ENCODE measurements at regions not wholly inside any gene's neighbourhood (a gene's known extent, or its start where the extent isn't known, plus 50 kb on each side); places are given as distances from the start of the nearest gene placed in this dataset.
A peak's percentile ranks its signal among the peaks of the same experiment; 100 is the strongest.

- Mint-ChIP-seq H3K9me3 (ENCODE audit: low read depth) (peaks cover 4% of the 10 kb centered on the region), H3K27ac (no peak overlapping the region), H3K36me3 (ENCODE audit: low read depth) (no peaks in the 10 kb centered on the region), H3K27me3 (peaks cover 2% of the 10 kb centered on the region), H3K4me1 (no peaks in the 10 kb centered on the region), H3K4me3 (no peak overlapping the region)
- ChIA-PET CTCF (interaction anchor here (0.6 to 0.8 kb wide), 2 partner anchors 18 to 276 kb away, joined by 3 read pairs; no protein-coding TSS in a partner anchor), POLR2A (no interaction called here)
- intact Hi-C loops (cut with DNase I, micrococcal nuclease): no loop called here
- no peak for DNase-seq
- no peak for ATAC-seq
Measured at GRCh38 chr2:215671244-215671643, 235.4 kb upstream of the FN1 start.

- no peak overlapping the region for H3K27ac Mint-ChIP-seq
- no peaks in the 10 kb centered on the region for H3K36me3 Mint-ChIP-seq (ENCODE audit: low read depth)
- no peak overlapping the region for H3K4me3 Mint-ChIP-seq
- intact Hi-C loops (cut with DNase I, micrococcal nuclease): no loop called here
- no peak for DNase-seq
- peaks cover 4% of the 10 kb centered on the region for H3K9me3 Mint-ChIP-seq (ENCODE audit: low read depth)
- CTCF ChIA-PET: interaction anchor here (0.7 kb wide), 1 partner anchor 258 kb away, joined by 3 read pairs; no protein-coding TSS in a partner anchor
- POLR2A ChIA-PET: no interaction called here
- peaks cover 2% of the 10 kb centered on the region for H3K27me3 Mint-ChIP-seq
- no peak for ATAC-seq
- H3K4me1 Mint-ChIP-seq: no peaks in the 10 kb centered on the region
Measured at GRCh38 chr2:215670396-215670795, 234.5 kb upstream of the FN1 start.

- intact Hi-C loops (cut with DNase I, micrococcal nuclease): no loop called here
- Mint-ChIP-seq H3K9me3 (ENCODE audit: low read depth) (peaks cover 4% of the 10 kb centered on the region), H3K4me3 (no peak overlapping the region), H3K27me3 (peaks cover 2% of the 10 kb centered on the region), H3K36me3 (ENCODE audit: low read depth) (no peaks in the 10 kb centered on the region), H3K4me1 (peaks cover 12% of the 10 kb centered on the region), H3K27ac (no peak overlapping the region)
- ChIA-PET CTCF (no interaction called here), POLR2A (no interaction called here)
- no peak for ATAC-seq
- DNase-seq: no peak
Measured at GRCh38 chr2:215668378-215668775, 232.5 kb upstream of the FN1 start.

- Mint-ChIP-seq H3K4me3 (no peak overlapping the region), H3K4me1 (peaks cover 12% of the 10 kb centered on the region), H3K27ac (no peak overlapping the region), H3K27me3 (peaks cover 2% of the 10 kb centered on the region), H3K9me3 (ENCODE audit: low read depth) (peaks cover 2% of the 10 kb centered on the region), H3K36me3 (ENCODE audit: low read depth) (no peaks in the 10 kb centered on the region)
- ATAC-seq (no peak), DNase-seq (no peak)
- ChIA-PET CTCF (no interaction called here), POLR2A (no interaction called here)
- intact Hi-C loops (cut with DNase I, micrococcal nuclease): no loop called here
Measured at GRCh38 chr2:215667585-215668377, 231.9 kb upstream of the FN1 start.

- H3K27ac Mint-ChIP-seq: no peak overlapping the region
- DNase-seq (peak; percentile 8), ATAC-seq (peak; percentile 84)
- intact Hi-C loops (cut with DNase I, micrococcal nuclease): no loop called here
- H3K4me3 Mint-ChIP-seq: no peak overlapping the region
- ChIA-PET POLR2A (no interaction called here), CTCF (interaction anchor here (0.7 to 1.2 kb wide), 3 partner anchors 11 to 250 kb away, joined by 3 to 4 read pairs (median 4); no protein-coding TSS in a partner anchor)
- no peaks in the 10 kb centered on the region for H3K9me3 Mint-ChIP-seq (ENCODE audit: low read depth)
- peaks cover 12% of the 10 kb centered on the region for H3K4me1 Mint-ChIP-seq
- no peaks in the 10 kb centered on the region for H3K36me3 Mint-ChIP-seq (ENCODE audit: low read depth)
- H3K27me3 Mint-ChIP-seq: peaks cover 2% of the 10 kb centered on the region
Measured at GRCh38 chr2:215664847-215665525, 229.1 kb upstream of the FN1 start.

- Mint-ChIP-seq H3K27ac (no peak overlapping the region), H3K4me3 (no peak overlapping the region), H3K4me1 (peaks cover 12% of the 10 kb centered on the region), H3K27me3 (peaks cover 2% of the 10 kb centered on the region), H3K36me3 (ENCODE audit: low read depth) (no peaks in the 10 kb centered on the region), H3K9me3 (ENCODE audit: low read depth) (no peaks in the 10 kb centered on the region)
- DNase-seq (no peak), ATAC-seq (no peak)
- CTCF ChIA-PET: no interaction called here
- POLR2A ChIA-PET: no interaction called here
- intact Hi-C loops (cut with DNase I, micrococcal nuclease): no loop called here
Measured at GRCh38 chr2:215662715-215663114, 226.8 kb upstream of the FN1 start.

- H3K9me3 Mint-ChIP-seq (ENCODE audit: low read depth): no peaks in the 10 kb centered on the region
- no peaks in the 10 kb centered on the region for H3K27me3 Mint-ChIP-seq
- DNase-seq (no peak), ATAC-seq (no peak)
- intact Hi-C loops (cut with DNase I, micrococcal nuclease): no loop called here
- no peaks in the 10 kb centered on the region for H3K36me3 Mint-ChIP-seq (ENCODE audit: low read depth)
- peaks cover 12% of the 10 kb centered on the region for H3K4me1 Mint-ChIP-seq
- no peak overlapping the region for H3K4me3 Mint-ChIP-seq
- CTCF ChIA-PET: no interaction called here
- POLR2A ChIA-PET: no interaction called here
- no peak overlapping the region for H3K27ac Mint-ChIP-seq
Measured at GRCh38 chr2:215660687-215661086, 224.8 kb upstream of the FN1 start.

- H3K27me3 Mint-ChIP-seq: no peaks in the 10 kb centered on the region
- H3K9me3 Mint-ChIP-seq (ENCODE audit: low read depth): no peaks in the 10 kb centered on the region
- intact Hi-C loops (cut with DNase I, micrococcal nuclease): no loop called here
- ATAC-seq (no peak), DNase-seq (no peak)
- ChIA-PET POLR2A (no interaction called here), CTCF (interaction anchor here (0.6 kb wide), 1 partner anchor 15 kb away, joined by 3 read pairs; no protein-coding TSS in a partner anchor)
- no peaks in the 10 kb centered on the region for H3K36me3 Mint-ChIP-seq (ENCODE audit: low read depth)
- H3K4me1 Mint-ChIP-seq: peaks cover 6% of the 10 kb centered on the region
- no peak overlapping the region for H3K4me3 Mint-ChIP-seq
- no peak overlapping the region for H3K27ac Mint-ChIP-seq
Measured at GRCh38 chr2:215659650-215660049, 223.8 kb upstream of the FN1 start.

- H3K9me3 Mint-ChIP-seq (ENCODE audit: low read depth): no peaks in the 10 kb centered on the region
- POLR2A ChIA-PET: no interaction called here
- H3K4me3 Mint-ChIP-seq: no peak overlapping the region
- H3K27me3 Mint-ChIP-seq: no peaks in the 10 kb centered on the region
- H3K4me1 Mint-ChIP-seq: no peaks in the 10 kb centered on the region
- H3K36me3 Mint-ChIP-seq (ENCODE audit: low read depth): no peaks in the 10 kb centered on the region
- DNase-seq (no peak), ATAC-seq (no peak)
- CTCF ChIA-PET: interaction anchor here (0.6 kb wide), 1 partner anchor 89 kb away, joined by 4 read pairs; no protein-coding TSS in a partner anchor
- no peak overlapping the region for H3K27ac Mint-ChIP-seq
- intact Hi-C loops (cut with DNase I, micrococcal nuclease): no loop called here
Measured at GRCh38 chr2:215658635-215659305, 222.9 kb upstream of the FN1 start.

- ChIA-PET POLR2A (no interaction called here), CTCF (interaction anchor here (0.6 kb wide), 1 partner anchor 90 kb away, joined by 4 read pairs; no protein-coding TSS in a partner anchor)
- H3K36me3 Mint-ChIP-seq (ENCODE audit: low read depth): no peaks in the 10 kb centered on the region
- DNase-seq: no peak
- H3K4me1 Mint-ChIP-seq: no peaks in the 10 kb centered on the region
- H3K4me3 Mint-ChIP-seq: no peak overlapping the region
- H3K9me3 Mint-ChIP-seq (ENCODE audit: low read depth): no peaks in the 10 kb centered on the region
- no peaks in the 10 kb centered on the region for H3K27me3 Mint-ChIP-seq
- no peak overlapping the region for H3K27ac Mint-ChIP-seq
- ATAC-seq: no peak
- intact Hi-C loops (cut with DNase I, micrococcal nuclease): no loop called here
Measured at GRCh38 chr2:215657844-215658243, 222.0 kb upstream of the FN1 start.

GRCh38 chr2:215654148-215654819 lies 218.4 kb upstream of the FN1 start:
- POLR2A ChIA-PET: no interaction called here
- no peak for DNase-seq
- CTCF ChIA-PET: interaction anchor here (0.6 kb wide), 1 partner anchor 382 kb away, joined by 3 read pairs; no protein-coding TSS in a partner anchor
- H3K27ac Mint-ChIP-seq: no peak overlapping the region
- no peaks in the 10 kb centered on the region for H3K9me3 Mint-ChIP-seq (ENCODE audit: low read depth)
- intact Hi-C loops (cut with DNase I, micrococcal nuclease): no loop called here
- H3K4me1 Mint-ChIP-seq: no peaks in the 10 kb centered on the region
- H3K36me3 Mint-ChIP-seq (ENCODE audit: low read depth): no peaks in the 10 kb centered on the region
- no peaks in the 10 kb centered on the region for H3K27me3 Mint-ChIP-seq
- ATAC-seq: no peak
- no peak overlapping the region for H3K4me3 Mint-ChIP-seq
